ENCODE measurements at regions not wholly inside any gene's neighbourhood (a gene's known extent, or its start where the extent isn't known, plus 50 kb on each side); places are given as distances from the start of the nearest gene placed in this dataset.

DNA sequence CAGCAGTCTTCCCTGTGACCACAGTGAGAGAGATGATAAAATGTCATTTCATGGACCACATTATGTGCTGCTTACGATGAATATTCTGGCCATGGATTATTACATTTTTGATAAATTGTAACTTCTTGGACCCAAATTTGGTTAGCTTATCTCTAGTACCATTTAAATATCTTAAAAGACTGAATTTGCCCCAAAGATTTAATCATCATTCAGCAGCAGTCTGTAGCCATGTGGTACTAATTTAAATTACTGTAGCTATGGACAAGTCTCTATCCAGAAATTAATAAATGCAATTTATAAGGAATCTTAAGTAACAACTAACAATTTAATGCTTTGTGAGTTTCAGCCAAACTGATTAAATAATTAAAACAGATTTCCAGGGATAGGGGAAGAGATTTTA is 644.9 kb upstream of the FANCL start:
- TF ChIP-seq HDGF (IDR thresholded peaks at IDR 0.05; ENCODE audit: borderline replicate concordance) (no peak), BHLHE40 (IDR thresholded peaks at IDR 0.05; ENCODE audit: borderline replicate concordance) (no peak), LEF1 (IDR thresholded peaks at IDR 0.05; ENCODE audit: borderline replicate concordance) (no peak), TARDBP (IDR thresholded peaks at IDR 0.05) (no peak), NFRKB (IDR thresholded peaks at IDR 0.05) (no peak), FOXM1 (IDR thresholded peaks at IDR 0.05; ENCODE audit: borderline replicate concordance) (no peak), FOXA1 (IDR thresholded peaks at IDR 0.05) (no peak), FOXK2 (IDR thresholded peaks at IDR 0.05) (no peak), SUZ12 (IDR thresholded peaks at IDR 0.05) (no peak), SP1 (IDR thresholded peaks at IDR 0.05) (no peak), L3MBTL2 (conservative IDR thresholded peaks at IDR 0.05) (no peak), ELF4 (IDR thresholded peaks at IDR 0.05) (no peak)
- TF ChIP-seq, protein P1, sequence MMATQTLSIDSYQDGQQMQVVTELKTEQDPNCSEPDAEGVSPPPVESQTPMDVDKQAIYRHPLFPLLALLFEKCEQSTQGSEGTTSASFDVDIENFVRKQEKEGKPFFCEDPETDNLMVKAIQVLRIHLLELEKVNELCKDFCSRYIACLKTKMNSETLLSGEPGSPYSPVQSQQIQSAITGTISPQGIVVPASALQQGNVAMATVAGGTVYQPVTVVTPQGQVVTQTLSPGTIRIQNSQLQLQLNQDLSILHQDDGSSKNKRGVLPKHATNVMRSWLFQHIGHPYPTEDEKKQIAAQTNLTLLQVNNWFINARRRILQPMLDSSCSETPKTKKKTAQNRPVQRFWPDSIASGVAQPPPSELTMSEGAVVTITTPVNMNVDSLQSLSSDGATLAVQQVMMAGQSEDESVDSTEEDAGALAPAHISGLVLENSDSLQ (IDR thresholded peaks at IDR 0.05), result no peak

All from HEK293T (cell line).